Fibroblast of pulmonary artery (primary cell): ENCODE measurements at regions not wholly inside any gene's neighbourhood (a gene's known extent, or its start where the extent isn't known, plus 50 kb on each side); places are given as distances from the start of the nearest gene placed in this dataset.

Experiments
- DNase-seq: peaks from one replicate; pipeline ENCODE4 v3.0.0-alpha.2; 2010; ENCODE audit warnings: low read depth
- H3K4me3 ChIP-seq: replicated peaks from 2 replicates; pipeline ENCODE4 v1.5.1; 2011; ENCODE audit warnings: low read depth, mild to moderate bottlenecking, control low read depth, low read length, moderate library complexity
- CTCF ChIP-seq: IDR thresholded peaks from 2 replicates; pipeline ENCODE4 v1.5.1; 2011; ENCODE audit warnings: mild to moderate bottlenecking, control low read depth, low read length, inconsistent platforms; ENCODE audit errors: missing control alignments

- DNase-seq = no peak
- no peak for TF ChIP-seq CTCF
- no peak overlapping the region for H3K4me3 ChIP-seq
Observed at GRCh38 chr11:8315954-8316353, 52.3 kb upstream of the LMO1 start.

- no peak overlapping the region for H3K4me3 ChIP-seq
- no peak for TF ChIP-seq CTCF
- no peak for DNase-seq
Observed at GRCh38 chr11:8315463-8315862, 51.8 kb upstream of the LMO1 start.

DNA sequence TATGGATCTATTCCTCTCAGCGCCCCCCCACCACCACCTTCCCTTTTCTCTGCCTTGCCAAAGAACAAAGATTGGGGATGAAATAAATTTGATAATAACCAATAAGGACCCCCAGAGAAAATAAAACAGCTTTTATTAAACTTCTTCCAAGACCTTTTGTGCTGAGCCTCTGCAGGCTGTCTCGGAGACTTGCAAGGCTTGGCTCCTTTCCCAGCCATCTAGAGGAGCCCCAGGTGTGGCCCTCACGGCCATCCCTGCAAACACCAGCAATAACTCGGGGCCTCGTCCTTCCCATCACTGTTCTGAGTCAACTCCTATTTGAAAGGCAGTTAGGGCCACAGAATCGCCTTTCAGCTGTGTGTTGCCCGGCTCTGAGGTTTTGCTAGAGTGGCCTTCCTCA is 51.2 kb upstream of the LMO1 start:
- no peak overlapping the region for H3K4me3 ChIP-seq
- no peak for TF ChIP-seq CTCF
- DNase-seq = no peak

DNA sequence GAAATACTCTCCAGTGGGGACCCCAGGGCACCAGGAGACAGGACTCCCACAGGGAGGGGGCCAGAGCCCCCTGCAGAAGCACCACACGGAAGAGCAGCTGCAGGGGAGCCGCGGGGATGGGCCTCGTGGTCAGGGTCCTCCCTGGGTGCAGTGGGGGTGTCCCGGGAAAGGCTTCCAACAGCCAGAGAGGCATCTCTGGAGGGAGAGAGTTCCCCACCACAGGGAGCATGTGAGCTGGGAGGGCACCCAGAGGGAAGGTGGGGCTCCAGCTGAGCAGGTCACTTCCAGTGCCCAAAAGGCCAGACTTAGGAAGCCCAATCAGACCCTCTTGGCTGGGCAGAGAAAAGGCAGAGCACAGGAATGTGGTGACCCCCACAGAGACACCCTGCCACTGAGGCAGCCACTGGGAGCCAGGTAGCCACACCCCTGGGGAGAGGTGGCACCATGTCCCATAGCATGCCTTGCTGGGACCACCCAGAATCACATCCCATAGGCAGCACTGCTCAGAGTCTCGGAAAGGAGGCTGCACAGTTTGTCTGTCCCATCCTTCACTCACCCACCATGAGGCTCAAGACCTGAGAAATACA is 49.9 kb upstream of the LMO1 start:
- TF ChIP-seq CTCF = no peak
- H3K4me3 ChIP-seq = no peak overlapping the region
- no peak for DNase-seq
